NCI-H510A treated with DMSO at 0.1 percent for 48 hours (cell line): ENCODE measurements at regions not wholly inside any gene's neighbourhood (a gene's known extent, or its start where the extent isn't known, plus 50 kb on each side); places are given as distances from the start of the nearest gene placed in this dataset.
"Not testable (repeated sequence)": the region's sequence is repeated elsewhere in the genome, so short reads cannot be mapped to it uniquely, and the experiment has no call there.

Experiments used
- DNase-seq: peaks from one replicate; lab custom pipeline; 2025; lab: John Stamatoyannopoulos, UW

- DNase-seq: no peak
These were observed 343.5 kb upstream of the LRRC3B start for GRCh38 chr3:26279091-26279490.

GRCh38 chr3:26280517-26280916 is 342.1 kb upstream of the LRRC3B start:
- no peak for DNase-seq

DNA sequence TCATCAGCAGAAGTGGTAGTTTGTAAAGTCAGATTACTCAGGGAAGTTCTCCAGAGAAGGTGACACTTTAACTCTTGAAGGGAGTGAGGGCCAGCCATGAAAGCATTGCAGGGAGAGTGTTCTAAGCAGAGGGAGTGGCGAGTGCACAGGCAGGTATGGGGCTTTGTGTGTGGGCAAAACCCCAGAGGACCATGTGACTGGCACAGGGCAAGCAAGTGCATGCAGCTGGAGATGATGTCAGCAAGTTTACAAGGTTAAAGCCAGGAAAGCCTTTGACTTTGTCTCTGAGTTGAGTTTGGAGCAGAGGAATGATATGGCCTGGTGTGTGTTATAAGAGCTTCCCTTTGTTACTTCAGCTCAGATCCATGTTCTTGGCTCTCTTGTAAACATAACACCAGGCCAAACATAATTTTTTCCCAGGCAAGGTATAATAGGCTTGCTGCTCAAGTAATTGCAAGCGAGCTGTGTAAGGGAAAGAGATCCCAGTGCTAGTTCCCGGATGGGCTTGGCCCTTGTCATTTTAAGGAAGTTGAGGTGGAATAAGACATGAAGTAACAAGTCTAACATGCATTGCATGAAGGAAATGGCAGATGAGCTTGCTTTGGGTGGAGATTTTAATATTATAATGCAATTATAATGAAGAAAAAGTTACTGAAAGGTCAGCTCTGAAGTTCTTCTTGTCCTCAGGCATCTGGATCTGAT is 341.1 kb upstream of the LRRC3B start:
- DNase-seq: no peak

DNA sequence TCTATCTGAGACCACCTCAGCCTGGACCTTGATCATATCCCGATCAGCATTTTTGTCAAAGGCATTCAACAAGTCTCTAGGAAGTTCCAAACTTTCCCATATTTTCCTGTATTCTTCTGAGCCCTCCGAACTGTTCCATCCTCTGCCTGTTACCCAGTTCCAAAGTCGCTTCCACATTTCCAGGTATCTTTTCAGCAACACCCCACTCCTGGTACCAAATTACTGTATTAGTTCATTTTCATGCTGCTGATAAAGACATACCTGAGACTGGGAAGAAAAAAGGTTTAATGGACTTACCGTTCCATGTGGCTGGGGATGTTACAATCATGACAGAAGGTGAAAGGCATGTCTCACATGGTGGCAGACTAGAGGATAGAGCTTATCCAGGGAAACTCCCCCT is 338.1 kb upstream of the LRRC3B start:
- DNase-seq: not testable (repeated sequence)

GRCh38 chr3:26291840-26292239 is 330.7 kb upstream of the LRRC3B start:
- DNase-seq: no peak

DNA sequence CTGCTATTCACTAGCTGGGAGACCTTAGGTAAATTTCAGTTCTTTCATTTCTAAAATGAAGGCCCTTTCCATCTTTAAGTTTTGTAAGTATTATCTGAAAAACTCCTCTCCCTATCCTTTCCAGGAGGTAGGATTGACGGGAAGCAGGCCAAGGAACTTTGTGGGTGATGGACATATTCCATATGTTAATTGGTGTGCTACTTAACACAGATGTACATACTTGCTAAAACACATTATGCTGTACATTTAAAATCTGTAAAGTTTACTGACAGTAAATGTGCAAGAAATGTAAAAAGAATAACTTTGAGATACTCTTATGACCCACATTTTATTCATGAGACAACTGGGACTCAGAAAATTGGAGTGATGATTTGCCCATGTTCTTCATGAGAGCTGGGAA is 329.8 kb upstream of the LRRC3B start:
- DNase-seq: no peak

GRCh38 chr3:26293329-26293844 is 329.2 kb upstream of the LRRC3B start:
- DNase-seq: no peak

DNA sequence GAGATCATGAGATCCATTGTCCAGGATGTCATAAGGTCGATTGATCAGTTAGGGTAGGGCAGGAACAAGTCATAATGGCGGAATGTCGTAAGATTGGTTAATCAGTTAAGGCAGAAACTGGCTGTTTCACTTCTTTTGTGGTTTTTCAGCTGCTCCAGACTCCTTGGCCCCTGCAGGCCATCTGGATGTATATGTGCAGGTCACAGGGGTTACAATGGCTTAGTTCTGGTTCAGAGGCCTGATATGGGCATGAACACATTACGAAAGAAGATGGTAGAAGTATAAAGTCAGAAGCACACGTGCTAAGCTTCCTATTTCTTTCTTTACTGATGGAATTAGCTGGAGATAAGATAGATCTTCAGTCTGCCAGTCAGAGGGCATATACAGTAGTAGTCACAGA is 315.4 kb upstream of the LRRC3B start:
- no peak for DNase-seq

GRCh38 chr3:26307787-26308186 is 314.8 kb upstream of the LRRC3B start:
- no peak for DNase-seq

GRCh38 chr3:26308454-26308853 is 314.1 kb upstream of the LRRC3B start:
- no peak for DNase-seq

DNA sequence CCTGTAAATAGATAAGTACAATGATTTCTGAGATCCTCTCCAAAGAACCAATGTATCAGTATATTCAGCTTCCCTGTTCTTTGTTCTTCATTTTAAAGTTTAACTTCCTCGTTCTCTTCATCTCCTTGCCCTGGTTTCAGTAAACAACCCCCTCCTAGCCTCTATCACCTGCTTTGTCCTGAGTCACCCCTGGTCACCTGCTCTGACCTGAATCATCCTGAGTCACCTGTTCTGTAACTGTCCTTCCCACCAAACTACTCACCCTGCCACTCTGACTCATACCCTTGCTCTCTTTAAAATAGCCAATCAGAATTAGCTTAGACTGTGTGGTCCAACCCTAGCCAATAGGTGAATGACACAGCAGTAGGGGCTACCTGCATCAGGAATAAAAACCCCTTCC is 313.0 kb upstream of the LRRC3B start:
- DNase-seq: not testable (repeated sequence)

- DNase-seq: no peak
These were observed 309.8 kb upstream of the LRRC3B start for GRCh38 chr3:26312816-26313215.

GRCh38 chr3:26316472-26316871 is 306.1 kb upstream of the LRRC3B start:
- no peak for DNase-seq

GRCh38 chr3:26323741-26324140 is 298.8 kb upstream of the LRRC3B start:
- DNase-seq: not testable (repeated sequence)

DNA sequence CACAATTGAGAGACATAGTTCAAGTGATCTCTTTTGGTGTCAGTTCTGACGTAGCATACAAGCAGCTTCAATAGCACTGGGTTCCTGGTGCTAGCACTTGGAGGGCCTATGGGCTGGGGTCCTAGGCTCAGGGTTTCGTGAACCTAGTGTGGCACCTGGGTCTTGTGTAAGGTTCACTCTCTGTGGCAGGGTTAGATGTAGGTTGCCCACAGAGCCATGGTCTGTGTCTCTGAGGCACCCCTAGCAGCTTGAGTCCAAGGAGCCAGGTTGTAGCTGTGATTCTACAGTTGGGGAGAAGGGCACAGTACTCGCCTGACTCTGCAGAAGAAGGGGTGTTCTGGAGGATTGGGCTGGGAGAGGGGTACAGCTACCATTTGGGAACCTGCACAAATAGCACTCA is 282.6 kb upstream of the LRRC3B start:
- no peak for DNase-seq

DNA sequence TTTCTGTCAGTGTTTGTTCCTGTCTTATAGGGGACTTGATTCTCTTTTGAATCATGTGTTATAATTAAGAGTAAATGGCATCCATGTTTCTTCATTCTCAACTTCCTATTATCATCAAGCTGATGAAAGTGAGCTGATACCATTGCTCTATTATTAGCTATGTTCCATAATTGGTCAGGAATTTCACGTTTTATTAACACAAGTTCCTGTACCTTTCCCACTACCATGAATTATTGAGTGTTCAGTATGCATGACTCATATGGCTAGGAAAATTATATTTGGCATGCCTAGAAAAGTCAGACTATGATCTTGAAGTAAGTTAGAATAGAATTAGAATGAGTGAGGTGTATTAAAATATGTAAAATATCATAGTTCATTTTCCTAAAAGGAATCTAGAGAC is 278.9 kb upstream of the LRRC3B start:
- no peak for DNase-seq

DNA sequence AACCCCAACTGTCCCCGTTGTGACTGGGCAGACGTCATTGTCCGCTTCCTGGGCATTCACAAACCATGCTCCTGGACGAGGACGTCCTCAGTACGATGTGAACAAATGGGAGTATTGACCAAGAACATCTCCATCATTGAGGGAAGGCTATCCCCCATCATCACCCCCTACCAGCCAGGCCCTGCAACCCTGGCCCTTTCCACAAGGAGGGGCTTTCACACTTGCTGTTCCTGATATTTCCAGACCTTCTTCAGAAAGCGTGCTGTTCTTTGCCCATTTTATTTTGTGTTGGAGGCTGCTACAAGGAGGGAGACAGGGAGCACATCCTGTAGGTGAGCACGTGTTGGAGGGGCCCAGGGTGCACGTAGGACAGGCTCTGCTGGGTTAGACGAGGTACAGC is 277.0 kb upstream of the LRRC3B start:
- no peak for DNase-seq

DNA sequence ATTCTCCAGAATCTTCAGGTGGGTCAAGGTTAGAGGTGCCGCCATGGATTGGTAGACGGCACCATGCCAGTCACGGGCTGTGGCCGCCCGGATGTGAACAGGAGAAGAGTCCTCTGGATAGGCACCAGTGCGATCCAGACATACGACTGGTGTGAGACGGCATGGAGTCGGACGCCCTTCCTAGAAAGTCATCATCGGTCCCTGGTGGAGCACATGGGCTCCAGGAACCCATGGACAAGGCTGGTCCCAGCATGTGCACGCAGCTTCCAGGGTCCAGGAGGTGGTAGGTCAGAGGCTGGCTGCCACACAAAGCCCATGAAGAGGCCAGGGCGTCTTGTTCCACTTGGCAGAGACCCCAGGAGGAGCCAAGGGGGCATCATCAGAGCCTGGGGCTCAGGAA is 276.1 kb upstream of the LRRC3B start:
- DNase-seq: no peak

DNA sequence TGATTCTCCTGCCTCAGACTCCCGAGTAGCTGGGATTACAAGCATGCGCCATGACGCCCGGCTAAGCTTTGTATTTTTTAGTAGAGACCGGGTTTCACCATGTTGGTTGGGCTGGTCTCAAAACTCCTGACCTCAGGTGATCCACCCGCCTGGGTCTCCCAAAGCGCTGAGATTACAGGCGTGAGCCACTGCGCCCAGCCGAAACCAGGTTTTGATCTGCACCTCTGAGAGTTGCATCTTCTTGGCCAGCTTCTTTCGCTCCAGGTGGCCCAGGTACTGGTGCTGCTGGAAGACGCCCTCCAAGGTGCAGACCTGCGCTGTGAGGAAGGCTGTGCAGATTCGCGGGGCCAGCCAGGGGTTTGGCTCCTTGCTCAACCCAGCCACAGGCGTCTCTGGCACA is 275.4 kb upstream of the LRRC3B start:
- DNase-seq: no peak

DNA sequence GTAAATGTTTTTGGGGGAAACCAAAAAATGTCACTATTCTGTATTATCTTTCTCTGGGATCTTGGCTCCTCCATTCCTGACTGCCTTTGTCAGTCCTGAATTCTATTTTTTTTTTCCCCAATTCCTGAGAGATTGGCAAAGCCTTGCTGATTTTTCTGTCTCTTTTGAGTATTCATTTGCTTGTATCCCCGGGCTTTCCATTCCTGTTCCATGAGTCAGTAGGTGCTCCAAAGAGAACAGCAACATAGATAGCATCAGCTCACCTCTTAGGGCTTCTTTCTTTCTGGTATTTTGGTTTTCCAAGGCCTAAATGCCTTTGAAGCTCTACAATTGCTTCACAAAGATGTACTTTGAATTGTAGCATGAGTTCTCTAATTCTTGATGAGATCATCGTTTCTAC is 271.7 kb upstream of the LRRC3B start:
- DNase-seq: no peak

- no peak for DNase-seq
These were observed 269.5 kb upstream of the LRRC3B start for GRCh38 chr3:26353097-26353496.

DNA sequence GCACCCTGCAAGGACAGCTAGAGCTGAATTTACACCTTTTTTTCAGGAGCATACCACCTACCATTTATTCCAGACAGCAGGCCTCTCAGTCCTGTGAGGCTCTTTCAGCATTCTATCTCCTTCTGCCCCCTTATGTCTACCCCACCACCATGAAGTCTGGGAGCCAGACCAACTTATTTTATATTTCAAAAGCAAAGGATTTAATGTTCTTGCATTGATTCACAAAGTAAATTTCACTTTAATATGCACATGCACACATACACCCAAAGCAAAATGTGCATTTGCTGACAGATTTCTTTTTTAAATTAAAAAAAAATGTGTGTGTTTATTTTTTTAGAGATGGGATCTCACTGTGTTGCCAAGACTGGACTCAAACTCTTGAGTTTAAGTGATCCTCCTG is 264.2 kb upstream of the LRRC3B start:
- no peak for DNase-seq

- no peak for DNase-seq
These were observed 256.9 kb upstream of the LRRC3B start for GRCh38 chr3:26365706-26366105.

GRCh38 chr3:26368312-26368711 is 254.3 kb upstream of the LRRC3B start:
- DNase-seq: no peak
